Hippocampal formation (tissue), 2 donors: ENCODE measurements at regions not wholly inside any gene's neighbourhood (a gene's known extent, or its start where the extent isn't known, plus 50 kb on each side); places are given as distances from the start of the nearest gene placed in this dataset.
A peak's percentile ranks its signal among the peaks of the same experiment; 100 is the strongest.

Experiments
- DNase-seq, 2 donors: peaks; one replicate each; lab custom pipeline; 2025; lab: John Stamatoyannopoulos, UW

DNA sequence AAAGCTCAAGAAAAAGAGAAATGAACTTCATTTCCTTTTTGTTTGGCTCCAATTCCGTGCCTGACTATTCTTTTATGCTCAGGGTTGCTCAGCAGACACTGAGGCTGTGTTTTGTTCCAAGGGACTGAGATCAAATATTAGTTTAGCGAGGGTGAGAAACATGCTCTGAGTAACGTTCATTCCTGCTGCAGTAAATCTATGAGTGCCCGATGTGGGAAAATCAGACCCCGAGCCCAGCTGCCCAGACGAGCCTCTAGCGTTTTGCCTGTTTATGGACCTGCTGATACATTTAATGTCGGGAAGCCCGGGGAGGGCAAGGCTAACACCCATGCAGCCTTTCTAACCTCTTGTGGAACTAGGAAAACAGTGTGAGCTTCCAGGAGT lies 119.2 kb downstream of the VAPA start:
- no peak for DNase-seq

DNA sequence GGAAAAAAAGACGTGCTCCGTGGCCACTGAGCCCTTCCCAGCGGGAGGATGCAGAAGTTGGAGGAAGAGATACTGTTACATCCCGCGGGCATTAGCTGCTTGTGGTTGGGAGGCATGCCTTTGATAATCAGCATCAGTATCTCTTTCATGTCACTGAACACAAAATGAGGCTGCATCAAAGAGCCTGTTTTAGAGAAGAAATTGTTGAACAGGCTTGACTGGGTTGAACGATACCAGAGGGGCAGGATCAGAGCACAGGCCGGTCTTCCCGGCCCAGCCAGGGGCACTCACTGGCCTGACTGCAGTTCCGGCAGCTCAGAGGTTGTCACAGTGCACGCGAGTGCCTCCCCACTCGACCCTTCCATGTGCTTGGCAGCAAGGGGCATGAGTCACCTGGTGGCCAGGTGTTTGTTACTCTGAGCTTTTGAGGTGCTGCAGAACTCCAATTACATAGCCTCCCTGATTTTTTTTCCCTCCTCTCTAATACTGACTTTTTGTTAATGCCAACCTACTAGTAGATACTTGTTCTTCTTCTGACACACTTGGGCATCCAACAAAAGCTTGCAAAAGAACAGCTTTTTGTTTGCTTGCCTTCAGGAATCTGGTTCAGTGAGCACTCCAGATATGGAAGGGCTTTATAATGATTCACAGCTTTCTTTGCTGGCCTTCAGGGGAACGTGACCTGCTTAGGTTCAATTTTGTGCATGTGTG lies 121.6 kb downstream of the VAPA start:
- DNase-seq = no peak

DNA sequence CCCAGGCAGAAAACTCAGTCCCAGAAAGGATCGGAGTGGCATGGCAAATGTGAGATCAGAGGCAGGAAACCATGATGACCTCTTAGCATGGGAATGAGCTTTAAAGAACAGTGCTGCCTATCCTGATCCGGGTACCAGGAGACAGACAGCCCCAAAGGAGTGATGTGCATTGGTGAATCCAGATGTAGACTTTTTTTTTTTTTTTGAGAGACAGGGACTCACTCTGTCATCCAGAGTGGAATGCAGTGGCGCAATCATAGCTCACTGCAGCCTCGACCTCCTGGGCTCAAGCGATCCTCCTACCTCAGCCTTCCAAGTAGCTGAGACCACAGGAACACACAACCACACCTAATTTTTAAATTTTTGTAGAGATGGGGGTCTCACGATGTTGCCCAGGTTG lies 122.7 kb downstream of the VAPA start:
- no peak for DNase-seq

DNA sequence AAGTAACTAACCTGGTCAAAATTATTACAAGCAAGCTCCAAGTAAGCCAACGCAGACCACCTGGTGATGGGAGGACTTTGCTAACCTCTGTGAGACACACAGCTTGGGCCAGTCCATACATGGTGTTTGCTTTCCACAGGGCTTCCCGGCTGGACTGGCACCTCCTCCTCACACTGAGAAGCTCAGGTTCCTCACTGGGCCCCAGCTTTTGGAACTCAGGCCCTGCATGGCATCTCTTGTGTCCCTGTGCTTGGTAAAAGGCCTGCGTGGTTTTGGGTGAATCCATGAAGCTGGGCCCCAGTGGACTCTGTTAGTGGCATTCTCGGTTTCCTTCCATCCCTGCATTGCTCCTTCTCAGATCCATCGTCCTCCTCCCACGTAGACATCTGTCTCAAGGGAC lies 123.4 kb downstream of the VAPA start:
- DNase-seq = no peak

DNA sequence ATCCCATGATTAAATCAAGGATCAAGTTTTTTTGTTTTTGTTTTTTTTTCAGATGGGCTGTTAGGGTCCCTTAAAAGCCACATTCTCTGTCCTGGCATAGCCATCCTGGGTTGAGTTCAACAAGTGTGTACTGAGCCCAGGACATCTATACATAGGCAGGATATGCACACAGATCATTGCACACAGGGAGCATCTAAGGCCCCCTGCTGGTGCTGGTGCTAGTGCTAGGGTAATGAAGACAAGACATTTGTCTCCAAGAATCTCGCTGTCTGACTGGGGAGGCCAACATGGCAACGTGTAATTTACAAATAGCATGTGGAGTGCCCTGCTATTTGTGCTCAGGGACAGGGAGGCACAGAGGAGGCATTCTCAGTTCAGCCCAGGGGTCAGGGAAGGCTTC lies 124.5 kb downstream of the VAPA start:
- no peak for DNase-seq

DNA sequence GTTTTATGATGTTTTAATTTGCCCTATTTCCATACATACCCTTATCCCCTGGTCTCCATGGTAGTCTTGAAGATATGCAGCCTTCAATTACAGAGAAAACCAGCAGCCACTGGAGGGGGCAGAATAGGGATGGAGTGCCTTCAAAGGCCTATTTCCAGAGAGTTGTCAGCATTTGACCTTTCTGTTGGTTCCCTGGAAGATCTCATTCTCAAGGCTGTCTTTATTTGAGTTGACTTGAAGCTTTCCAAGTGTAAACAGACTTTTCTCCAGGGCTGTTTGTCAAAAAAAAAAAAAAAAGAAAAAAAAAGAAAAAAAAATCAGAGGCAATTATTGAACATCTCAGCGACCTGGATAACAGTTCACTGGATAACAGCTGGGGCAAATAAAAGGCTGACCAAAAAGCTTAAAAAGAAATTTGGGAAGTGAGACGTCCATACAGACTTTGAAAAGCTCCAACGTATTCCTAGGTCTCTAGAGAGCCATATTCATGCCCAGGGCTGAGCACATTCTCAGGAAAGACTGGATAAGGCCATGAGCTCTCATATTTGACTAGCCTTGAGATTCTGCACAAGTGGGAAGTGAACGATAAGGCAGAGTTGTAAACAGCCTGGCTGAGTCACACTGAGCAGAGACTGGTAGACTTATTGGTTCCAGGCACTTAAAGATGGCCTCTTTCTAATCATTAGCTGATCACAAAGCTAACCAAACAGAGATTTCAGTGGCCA lies 126.6 kb downstream of the VAPA start:
- DNase-seq = no peak

DNA sequence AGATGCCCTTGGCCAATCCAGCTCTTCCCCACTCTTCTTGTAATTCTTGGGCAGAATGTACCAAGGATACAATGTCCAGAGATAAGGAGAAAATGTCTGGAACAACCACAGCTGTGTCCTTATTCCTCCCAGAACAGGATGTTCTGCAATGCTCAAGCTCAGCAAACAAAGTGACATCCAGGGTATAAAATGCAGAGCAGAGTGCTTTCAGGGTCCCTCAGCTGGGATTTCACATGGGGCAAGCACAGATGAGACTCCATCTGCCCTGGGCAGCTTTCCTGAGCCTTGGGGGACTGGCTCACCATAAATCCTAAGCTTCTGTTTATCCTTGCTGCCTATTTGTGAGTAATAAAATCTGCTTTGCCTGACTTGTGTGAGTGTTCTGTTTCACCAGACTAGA lies 127.4 kb downstream of the VAPA start:
- DNase-seq = no peak

DNA sequence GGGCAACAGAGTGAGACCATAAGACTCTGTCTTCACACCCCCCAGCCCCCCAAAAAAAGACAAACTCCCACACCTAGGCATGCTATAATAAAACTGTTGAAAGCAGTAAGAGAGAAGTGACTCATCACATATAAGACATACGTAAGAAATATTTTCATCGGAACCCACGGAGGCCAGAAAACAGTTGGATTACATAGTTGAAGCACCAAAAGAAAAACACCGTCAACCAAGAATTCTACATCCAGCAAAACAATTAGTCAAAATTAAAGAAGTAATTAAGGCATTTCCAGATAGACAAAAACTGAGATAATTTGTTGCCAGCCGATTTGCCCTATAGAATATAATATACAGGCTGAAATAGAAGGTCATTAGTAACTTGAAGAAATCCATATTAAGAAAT lies 128.7 kb downstream of the VAPA start:
- DNase-seq = no peak

DNA sequence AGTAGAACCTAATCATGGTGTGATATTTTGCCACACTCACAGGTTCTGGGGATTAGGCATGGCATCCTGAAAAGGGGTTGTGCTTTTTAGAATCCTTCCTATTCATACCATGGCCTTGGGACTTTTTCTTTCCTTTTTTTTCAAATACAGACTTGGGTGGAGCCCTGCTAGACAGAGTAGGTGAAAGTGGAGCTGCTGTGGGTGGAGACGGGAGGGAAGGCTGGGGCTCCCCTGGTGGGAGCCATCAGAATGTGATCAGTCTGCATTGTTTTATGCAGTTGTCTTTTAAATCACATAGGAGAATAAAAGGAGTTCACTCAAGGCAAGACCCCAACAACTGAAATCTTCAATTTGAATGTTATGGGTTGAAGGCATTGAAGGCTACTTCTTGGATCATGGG lies 130.2 kb downstream of the VAPA start:
- no peak for DNase-seq

DNA sequence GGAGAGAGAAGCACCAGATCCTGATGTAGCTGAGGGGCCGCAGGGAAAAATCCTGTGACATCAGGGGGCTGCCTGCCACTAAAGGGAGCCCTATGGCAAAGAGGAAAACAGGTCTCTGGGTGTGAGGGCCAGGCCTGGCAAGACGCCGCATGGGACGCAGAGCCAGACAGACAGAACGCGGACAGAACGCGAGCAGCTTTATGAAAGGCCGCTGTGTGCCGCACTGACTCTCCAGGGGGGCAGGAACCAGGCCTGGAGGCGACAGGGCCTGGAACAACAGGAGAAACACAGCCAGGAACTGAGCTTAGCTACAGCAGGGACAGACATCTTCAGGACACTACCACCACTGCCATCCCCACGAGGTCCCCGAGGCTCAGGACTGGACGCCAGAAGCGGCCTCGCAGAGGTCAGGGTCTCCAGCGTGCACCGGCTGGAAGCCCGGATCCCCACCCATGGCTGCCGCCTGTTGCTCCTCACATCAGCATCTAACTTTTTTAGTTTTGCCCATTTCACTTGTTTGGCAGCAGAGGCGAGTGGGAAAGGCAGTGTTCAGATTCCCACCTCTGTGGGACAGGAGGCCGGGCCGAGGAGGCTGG lies 131.6 kb downstream of the VAPA start:
- peak; percentile 44 to 68 for DNase-seq

DNA sequence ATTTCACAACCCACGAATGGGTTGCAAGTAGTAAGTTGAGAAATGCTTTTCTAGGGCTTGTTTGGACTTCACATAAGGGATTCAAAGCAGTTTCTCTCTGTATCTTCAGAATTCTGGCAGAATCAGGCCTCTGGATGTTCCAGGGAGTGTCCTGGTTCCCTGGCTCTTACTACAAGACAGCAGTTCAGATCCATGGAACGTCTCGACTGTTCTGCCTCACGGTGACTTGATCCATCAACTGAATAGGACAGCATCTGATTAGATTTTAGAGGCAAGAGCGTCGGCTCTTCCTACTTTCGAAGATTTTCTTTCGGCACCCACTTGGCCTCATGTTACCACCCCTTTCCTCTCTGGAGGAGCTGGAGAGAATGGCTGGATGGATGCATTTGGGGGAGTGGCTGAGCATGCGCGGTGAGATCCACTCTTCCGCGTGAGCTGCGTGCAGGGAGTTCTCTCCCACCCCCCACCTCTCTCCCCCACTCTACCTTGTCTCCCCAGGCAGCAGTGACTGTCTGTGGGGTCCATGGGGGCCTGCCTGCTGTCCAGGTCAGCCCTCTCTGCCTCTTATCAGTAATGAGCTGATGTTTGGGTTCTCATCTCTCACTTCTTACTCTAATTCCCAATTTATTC lies 132.5 kb downstream of the VAPA start:
- no peak for DNase-seq

DNA sequence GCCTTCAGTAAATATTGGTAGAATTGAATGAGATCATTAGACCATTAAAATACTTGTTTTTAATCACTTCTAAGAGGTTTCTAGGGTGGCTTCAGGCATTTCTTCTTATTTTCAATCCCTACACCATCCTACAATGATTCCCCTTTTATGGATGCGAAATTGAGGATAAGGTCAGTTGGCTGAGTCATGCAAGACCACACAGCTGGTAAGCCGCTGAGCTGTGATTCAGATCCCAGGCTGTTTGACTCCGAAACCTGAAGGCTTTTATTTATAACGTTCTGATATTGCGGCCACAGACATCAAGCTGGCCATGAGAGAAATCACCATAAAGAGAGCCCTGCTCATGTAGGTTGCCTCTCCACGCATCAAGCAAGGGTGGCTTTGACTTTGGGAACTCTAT lies 133.4 kb downstream of the VAPA start:
- DNase-seq = no peak

DNA sequence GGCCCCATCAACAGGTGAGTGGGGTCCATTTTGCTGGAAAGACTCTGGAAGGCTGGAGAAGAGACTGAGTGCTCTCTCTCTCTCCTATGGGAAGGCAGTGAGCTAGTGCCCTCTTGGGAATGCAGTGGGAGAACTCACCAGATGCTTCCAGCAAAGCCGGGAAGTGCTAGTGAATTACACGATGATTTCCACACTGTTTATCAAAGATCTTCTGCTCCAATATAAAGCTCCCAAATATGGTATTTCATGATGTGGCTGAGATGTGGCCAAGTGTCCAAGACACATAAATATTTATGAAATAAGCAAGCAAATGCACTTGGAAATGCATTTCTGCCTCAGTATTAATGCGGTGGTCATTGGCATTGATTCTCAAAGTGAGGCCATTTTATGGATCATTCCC lies 135.9 kb downstream of the VAPA start:
- DNase-seq = no peak

DNA sequence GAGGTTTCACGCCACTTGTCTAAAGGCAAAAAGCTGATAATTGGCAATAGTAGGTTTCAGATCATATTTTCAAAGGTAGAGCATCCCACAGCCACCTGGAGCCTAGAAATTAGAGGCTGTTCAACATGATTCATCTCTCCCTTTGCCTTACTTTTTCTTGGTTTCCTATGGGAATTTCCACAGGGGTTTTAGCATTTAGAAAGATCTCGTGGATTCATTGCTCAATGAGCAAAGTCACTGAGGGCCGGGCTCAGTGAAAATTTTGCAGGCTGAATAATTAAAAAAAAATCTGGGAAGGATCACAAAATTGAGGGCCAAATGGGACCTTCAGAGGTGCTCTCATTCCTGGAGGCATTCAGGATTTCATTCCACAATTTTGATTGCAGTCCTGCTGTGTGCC lies 137.1 kb downstream of the VAPA start:
- no peak for DNase-seq

DNA sequence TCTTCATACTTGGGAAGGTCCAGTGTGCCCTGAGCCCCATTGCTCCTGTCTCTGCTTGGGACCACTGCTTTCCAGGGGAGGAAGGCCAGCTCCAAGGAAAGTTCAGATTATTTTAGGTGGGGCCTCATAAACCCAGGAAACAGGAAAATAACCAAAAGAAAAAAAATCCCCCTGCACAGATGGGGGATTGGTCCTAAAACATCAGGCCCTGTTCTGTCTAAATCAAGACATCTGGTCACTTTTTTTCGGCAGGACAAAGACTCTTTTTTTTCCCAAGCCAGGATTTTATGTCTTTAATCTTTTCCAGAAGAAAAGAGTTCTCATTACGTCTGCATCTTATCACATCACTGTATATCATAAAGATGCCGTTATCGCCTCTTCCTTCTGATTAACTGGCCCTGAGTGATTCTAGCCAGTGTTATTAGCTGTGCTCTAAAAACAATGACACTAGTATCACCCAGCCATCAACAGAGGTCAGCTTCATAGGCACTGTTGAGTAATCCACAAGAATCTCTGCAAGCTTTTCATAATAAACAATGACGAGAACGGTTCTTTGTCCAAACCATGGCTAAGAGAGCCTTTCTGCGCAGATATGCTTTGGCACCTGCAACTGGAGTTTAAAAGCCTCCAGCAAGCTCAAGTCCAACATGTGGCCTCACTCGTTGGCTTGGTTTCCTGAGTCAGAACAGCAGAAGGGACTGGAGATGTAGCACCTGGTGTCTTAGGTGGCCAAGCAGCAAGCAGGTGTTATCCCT lies 138.2 kb downstream of the VAPA start:
- peak; percentile 59 to 92 for DNase-seq

DNA sequence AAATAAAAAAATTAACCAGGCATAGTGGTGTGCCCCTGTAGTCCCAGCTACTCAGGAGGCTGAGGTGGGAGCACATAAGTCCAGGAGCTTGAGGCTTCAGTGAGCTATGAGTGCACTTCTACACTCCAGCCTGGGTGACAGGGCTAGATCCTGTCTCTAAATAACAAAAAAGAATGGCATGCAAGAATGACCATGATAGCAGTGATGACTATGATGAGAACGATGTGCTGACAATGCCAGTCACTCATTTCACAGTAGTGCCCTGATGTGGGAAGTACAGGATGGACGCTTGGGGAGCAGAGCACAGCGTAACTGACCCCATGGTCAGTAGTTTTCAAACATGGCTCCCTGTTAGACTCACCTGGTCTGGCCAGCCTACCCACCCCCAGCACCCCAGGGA lies 139.1 kb downstream of the VAPA start:
- DNase-seq = no peak

DNA sequence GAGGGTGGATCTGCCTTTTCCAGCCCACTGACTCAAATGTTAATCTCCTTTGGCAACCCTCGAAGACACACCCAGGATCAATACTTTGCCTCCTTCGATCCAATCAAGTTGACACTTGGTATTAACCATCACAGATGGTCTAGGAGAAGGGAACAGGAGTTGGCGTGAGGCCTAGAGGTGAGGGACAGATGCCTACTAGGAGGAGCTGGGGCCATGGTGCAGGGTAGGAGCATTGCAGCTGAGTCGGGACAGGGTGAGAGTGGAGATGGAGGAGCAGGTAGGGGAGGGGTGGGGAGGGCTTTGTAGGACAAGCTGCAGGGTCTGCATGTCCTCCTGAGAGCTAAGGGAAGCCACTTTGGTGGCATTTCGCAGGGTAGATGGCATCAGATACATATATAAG lies 140.0 kb downstream of the VAPA start:
- no peak for DNase-seq

DNA sequence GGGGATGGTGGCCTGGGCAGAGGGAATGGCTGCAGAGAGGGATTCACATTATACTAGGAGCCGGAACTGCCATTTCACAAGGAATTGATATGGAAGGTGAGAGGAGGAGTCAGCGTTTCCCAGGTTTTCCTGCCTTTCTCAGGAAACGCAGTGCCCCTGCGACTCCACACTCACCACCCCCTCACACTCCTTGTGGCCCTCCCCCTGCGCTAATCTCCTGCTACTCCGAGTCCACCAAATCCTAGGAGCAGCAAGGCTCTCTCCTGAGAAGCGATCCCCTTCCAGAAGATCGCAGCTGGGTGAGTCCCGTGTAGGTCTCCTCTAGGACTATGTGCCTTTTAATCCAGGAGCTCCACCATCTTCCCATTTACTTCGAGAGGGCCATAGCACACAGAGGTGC lies 140.6 kb downstream of the VAPA start:
- no peak for DNase-seq

DNA sequence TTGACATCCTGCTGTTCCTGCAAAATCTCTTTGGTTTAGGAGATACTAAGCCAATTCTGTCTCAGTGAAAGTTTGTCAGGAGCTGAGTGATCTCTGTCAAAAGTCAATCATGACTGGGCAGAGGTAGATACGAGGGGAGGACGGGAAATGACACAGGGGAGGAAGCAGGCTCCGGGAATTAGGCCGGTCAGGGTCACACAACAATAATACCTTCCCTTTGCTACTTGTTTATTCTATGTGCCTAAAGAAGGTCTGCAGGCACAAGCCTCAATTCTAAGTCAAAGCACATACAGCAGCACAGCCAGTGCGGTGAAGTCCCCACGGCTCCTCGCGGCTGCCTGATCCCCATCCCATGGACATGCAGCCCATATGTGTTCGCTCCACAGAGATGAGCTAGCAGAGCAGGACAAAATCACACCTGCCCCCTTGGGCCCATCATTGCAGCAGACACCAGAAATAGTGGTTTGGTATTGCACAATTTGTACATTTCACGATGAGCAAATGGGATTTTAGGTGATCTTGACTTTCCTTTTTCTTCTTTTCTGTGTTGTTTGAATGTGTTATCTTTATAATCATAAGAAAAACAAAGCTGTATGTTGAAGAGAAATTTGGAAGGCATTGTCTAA lies 141.4 kb downstream of the VAPA start:
- DNase-seq = no peak

DNA sequence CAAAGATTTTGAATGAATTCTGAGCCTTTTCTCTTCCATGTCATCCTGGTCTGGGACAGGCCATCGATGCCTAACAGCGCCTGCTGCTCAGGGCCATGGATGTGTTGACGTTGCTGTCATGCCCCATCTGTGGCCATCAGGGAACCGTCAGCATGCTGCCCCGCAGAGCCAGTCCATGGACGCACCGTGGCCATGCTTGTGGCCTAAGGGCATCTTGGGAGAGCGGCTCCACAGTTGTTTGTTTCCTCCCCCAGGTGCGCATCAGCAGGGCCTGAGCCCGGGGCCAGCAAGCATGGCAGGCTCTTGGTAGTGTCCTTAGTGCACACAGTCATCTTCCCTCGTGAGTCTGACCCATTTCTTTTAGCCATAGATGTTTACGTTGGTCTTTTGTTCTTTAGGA lies 142.7 kb downstream of the VAPA start:
- no peak for DNase-seq

DNA sequence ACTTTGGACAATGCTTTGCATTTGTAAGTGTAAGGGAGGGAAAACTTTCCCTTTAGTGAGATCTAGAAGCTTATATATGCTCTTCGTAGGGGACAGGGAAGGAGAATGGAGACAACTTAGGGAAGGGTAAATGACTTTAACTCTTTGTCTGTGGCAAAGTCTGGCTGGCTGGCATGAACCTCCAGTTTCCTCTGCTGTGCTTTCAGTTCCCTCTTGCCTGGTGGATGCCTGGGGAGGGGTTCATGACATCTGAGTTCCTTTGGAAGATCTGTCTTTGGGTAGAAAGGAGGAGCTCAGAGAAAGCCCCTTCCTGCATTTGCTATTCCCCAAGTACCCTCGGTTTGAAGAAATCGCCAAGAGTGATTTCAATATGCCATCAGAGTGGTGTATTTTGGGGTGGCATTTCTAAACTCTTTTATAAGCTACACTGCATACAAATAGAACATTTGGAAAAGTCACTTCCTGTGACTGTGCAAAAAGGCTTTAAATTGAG lies 143.6 kb downstream of the VAPA start:
- DNase-seq = no peak
